ENCODE measurements at regions not wholly inside any gene's neighbourhood (a gene's known extent, or its start where the extent isn't known, plus 50 kb on each side); places are given as distances from the start of the nearest gene placed in this dataset.

DNA sequence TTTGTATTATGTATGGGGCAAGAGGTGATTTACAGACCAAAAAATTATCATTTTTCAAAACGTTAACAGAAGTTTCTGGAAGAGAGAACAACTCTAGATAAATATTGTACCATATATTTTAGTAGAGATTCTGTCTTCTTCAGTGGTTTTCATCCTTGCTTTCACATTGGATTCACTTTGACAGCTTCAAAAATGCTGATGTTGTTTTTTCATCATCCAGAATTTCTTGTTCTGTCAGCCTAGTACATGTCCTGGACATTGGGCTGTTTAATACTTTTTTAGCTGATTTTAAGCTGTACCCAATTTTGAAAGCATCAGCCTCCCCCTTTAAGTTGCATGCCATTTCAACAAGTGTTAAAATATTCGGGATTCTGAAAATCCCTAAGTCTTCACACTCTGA lies 711.3 kb upstream of the LRATD1 start:
- TF ChIP-seq, protein P1, sequence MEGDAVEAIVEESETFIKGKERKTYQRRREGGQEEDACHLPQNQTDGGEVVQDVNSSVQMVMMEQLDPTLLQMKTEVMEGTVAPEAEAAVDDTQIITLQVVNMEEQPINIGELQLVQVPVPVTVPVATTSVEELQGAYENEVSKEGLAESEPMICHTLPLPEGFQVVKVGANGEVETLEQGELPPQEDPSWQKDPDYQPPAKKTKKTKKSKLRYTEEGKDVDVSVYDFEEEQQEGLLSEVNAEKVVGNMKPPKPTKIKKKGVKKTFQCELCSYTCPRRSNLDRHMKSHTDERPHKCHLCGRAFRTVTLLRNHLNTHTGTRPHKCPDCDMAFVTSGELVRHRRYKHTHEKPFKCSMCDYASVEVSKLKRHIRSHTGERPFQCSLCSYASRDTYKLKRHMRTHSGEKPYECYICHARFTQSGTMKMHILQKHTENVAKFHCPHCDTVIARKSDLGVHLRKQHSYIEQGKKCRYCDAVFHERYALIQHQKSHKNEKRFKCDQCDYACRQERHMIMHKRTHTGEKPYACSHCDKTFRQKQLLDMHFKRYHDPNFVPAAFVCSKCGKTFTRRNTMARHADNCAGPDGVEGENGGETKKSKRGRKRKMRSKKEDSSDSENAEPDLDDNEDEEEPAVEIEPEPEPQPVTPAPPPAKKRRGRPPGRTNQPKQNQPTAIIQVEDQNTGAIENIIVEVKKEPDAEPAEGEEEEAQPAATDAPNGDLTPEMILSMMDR (IDR thresholded peaks at IDR 0.05) = no peak
- no peak for TF ChIP-seq POLR2A (IDR thresholded peaks at IDR 0.05)

All from body of pancreas (tissue), 4 donors.